IMR-90 (cell line): ENCODE measurements at regions not wholly inside any gene's neighbourhood (a gene's known extent, or its start where the extent isn't known, plus 50 kb on each side); places are given as distances from the start of the nearest gene placed in this dataset.

Experiments used
- ATAC-seq: fragments of 200-7000 bp; cut with Tn5 transposase; 2 replicates; pipeline ENCODE4 v1.9.1; 2020; ENCODE audit warnings: low read depth, mild to moderate bottlenecking, moderate library complexity
- BruUV-seq: library from RNA; stranded (reverse); fragments of 400-500 nt; replicated peaks from 2 replicates; lab custom pipeline; 2021; lab: Mats Ljungman, UMichigan
- CTCF ChIA-PET: fragments of 300-600 bp; formaldehyde crosslinking; extraction: SDS; loops from one replicate; lab custom pipeline; 2021; ENCODE audit warnings: antibody characterized with exemption; lab: Yijun Ruan, JAX
- POLR2A ChIA-PET: fragments of 300-600 bp; sonication (Branson Sonifier 250); formaldehyde crosslinking; loops from one replicate; lab custom pipeline; 2022; ENCODE audit warnings: antibody characterized with exemption; ENCODE audit not compliant: unreplicated experiment; lab: Charles Lee
- DNase-seq: peaks from one replicate; pipeline ENCODE4 v3.0.0; 2013
- H2AFZ ChIP-seq: replicated peaks from 2 replicates; pipeline ENCODE3; 2013; ENCODE audit warnings: low read length, mild to moderate bottlenecking; ENCODE audit not compliant: poor library complexity
- H2AK5ac ChIP-seq: 2 replicates; pipeline ENCODE4 v1.6.1; 2013; ENCODE audit warnings: low read depth, low read length, inconsistent platforms
- H2AK9ac ChIP-seq: replicated peaks from 2 replicates; pipeline ENCODE3; 2013; ENCODE audit warnings: mild to moderate bottlenecking, low read depth, low read length, moderate library complexity; ENCODE audit not compliant: poor library complexity
- H2BK120ac ChIP-seq: 2 replicates; pipeline ENCODE4 v1.6.1; 2013; ENCODE audit warnings: low read depth, low read length, inconsistent platforms
- H2BK15ac ChIP-seq: 3 replicates; pipeline ENCODE4 v1.6.1; 2013; ENCODE audit warnings: low read depth, low read length, inconsistent platforms
- H2BK20ac ChIP-seq: 2 replicates; pipeline ENCODE4 v1.6.1; 2013; ENCODE audit warnings: low read depth, mild to moderate bottlenecking, inconsistent platforms, low read length, moderate library complexity
- H2BK5ac ChIP-seq: 2 replicates; pipeline ENCODE4 v1.6.1; 2013; ENCODE audit warnings: mild to moderate bottlenecking, low read depth, low read length, inconsistent platforms; ENCODE audit not compliant: poor library complexity, severe bottlenecking
- H3K14ac ChIP-seq: replicated peaks from 2 replicates; pipeline ENCODE4 v1.6.1; 2013; ENCODE audit warnings: low read depth, low read length, inconsistent platforms
- H3K18ac ChIP-seq: 2 replicates; pipeline ENCODE4 v1.6.1; 2013; ENCODE audit warnings: low read depth, low read length, control low read depth
- H3K23ac ChIP-seq: 2 replicates; pipeline ENCODE4 v1.6.1; 2013; ENCODE audit warnings: low read depth, low read length, inconsistent platforms
- H3K27ac ChIP-seq: 2 replicates; pipeline ENCODE4 v1.5.1; 2013; ENCODE audit warnings: mild to moderate bottlenecking, control low read depth, low read length; ENCODE audit not compliant: insufficient read depth
- H3K27me3 ChIP-seq: 2 replicates; pipeline ENCODE4 v1.6.1; 2013; ENCODE audit warnings: low read length; ENCODE audit not compliant: control insufficient read depth, insufficient read depth
- H3K36me3 ChIP-seq: 2 replicates; pipeline ENCODE4 v1.6.1; 2013; ENCODE audit warnings: low read length, mixed read lengths; ENCODE audit not compliant: control insufficient read depth, insufficient read depth
- H3K4ac ChIP-seq: 2 replicates; pipeline ENCODE4 v1.6.1; 2013; ENCODE audit warnings: low read depth, low read length, inconsistent platforms
- H3K4me1 ChIP-seq: 2 replicates; pipeline ENCODE4 v1.6.1; 2013; ENCODE audit warnings: low read length, mixed read lengths; ENCODE audit not compliant: control insufficient read depth, insufficient read depth
- H3K4me2 ChIP-seq: 2 replicates; pipeline ENCODE4 v1.6.1; 2013; ENCODE audit warnings: low read depth, mild to moderate bottlenecking, control low read depth, low read length, moderate library complexity
- H3K4me3 ChIP-seq: 2 replicates; pipeline ENCODE4 v1.5.1; 2013; ENCODE audit warnings: low read depth, mild to moderate bottlenecking, control low read depth, low read length, moderate library complexity; ENCODE audit not compliant: insufficient read depth
- H3K56ac ChIP-seq: 2 replicates; pipeline ENCODE4 v1.6.1; 2013; ENCODE audit warnings: low read length, inconsistent platforms; ENCODE audit not compliant: insufficient read depth; ENCODE audit errors: extremely low read depth
- H3K79me1 ChIP-seq, 2 experiments: 2 replicates each; pipeline ENCODE4 v1.6.1; 2013; ENCODE audit warnings: low read length in 2 of 2, inconsistent platforms in 1 of 2, low read depth in 1 of 2
- H3K9ac ChIP-seq: 2 replicates; pipeline ENCODE4 v1.6.1; 2013; ENCODE audit warnings: low read depth, low read length, control low read depth
- H3K9me1 ChIP-seq: 2 replicates; pipeline ENCODE4 v1.6.1; 2013; ENCODE audit warnings: low read length, inconsistent platforms; ENCODE audit not compliant: insufficient read depth
- H3K9me3 ChIP-seq: 2 replicates; pipeline ENCODE4 v1.6.1; 2013; ENCODE audit warnings: low read length; ENCODE audit not compliant: control insufficient read depth, insufficient read depth
- H4K20me1 ChIP-seq: 2 replicates; pipeline ENCODE4 v1.6.1; 2013; ENCODE audit warnings: low read length, inconsistent platforms; ENCODE audit not compliant: insufficient read depth
- H4K5ac ChIP-seq: 2 replicates; pipeline ENCODE4 v1.6.1; 2013; ENCODE audit warnings: mild to moderate bottlenecking, low read depth, low read length, control low read depth
- H4K8ac ChIP-seq, 2 experiments: 2 replicates each; pipeline ENCODE4 v1.6.1; 2013; ENCODE audit warnings: low read depth in 2 of 2, low read length in 2 of 2, control low read depth in 1 of 2, inconsistent platforms in 1 of 2
- H4K91ac ChIP-seq: 2 replicates; pipeline ENCODE4 v1.6.1; 2013; ENCODE audit warnings: low read depth, low read length, inconsistent platforms; ENCODE audit not compliant: insufficient read depth
- BHLHE40 ChIP-seq: fragments of 150-350 bp; IDR thresholded peaks from 2 replicates; pipeline ENCODE4 v1.6.1; 2016; ENCODE audit warnings: mild to moderate bottlenecking, low read depth, low read length
- RAD21 ChIP-seq: IDR thresholded peaks from 2 replicates; pipeline ENCODE4 v1.6.1; 2012; ENCODE audit warnings: low read length, improper control_type of control experiment
- WGBS, 2 experiments: methylation state at CpG; one replicate each; pipeline versions ENCODE4 v1.1.5 to v1.1.7; 2013; ENCODE audit warnings: missing lambda C conversion rate in 2 of 2; ENCODE audit not compliant: insufficient read length in 1 of 2; ENCODE audit errors: extremely low coverage in 2 of 2; 5-methylcytosine and 5-hydroxymethylcytosine counted together
- dilution Hi-C: fragments of 300-500 bp; cut with HindIII; formaldehyde crosslinking; loops from one replicate; pipeline ENCODE4 v1.14.3; 2018; ENCODE audit warnings: low sequenced_read_pairs; ENCODE audit not compliant: unreplicated experiment
- in situ Hi-C: fragments of 300-500 bp; cut with MboI; formaldehyde crosslinking; loops from 3 replicates; pipeline ENCODE4 v1.14.3; 2019; ENCODE audit warnings: low sequenced_read_pairs, inconsistent platforms, mixed read lengths
- intact Hi-C: fragments of 100-400 bp; cut with micrococcal nuclease; formaldehyde crosslinking; loops from 2 replicates; pipeline ENCODE4 v1.10.0; 2022

GRCh38 chr6:15800841-15801617, 138.2 kb upstream of the DTNBP1 start:
- no peaks in the 10 kb centered on the region for H3K36me3 ChIP-seq
- H4K91ac ChIP-seq = no peak overlapping the region
- no peaks in the 10 kb centered on the region for H3K9me1 ChIP-seq
- H3K4me3 ChIP-seq = no peak overlapping the region
- no peak for TF ChIP-seq BHLHE40
- no peak for TF ChIP-seq RAD21
- peaks cover 8% of the 10 kb centered on the region for H3K27me3 ChIP-seq
- no peak overlapping the region for H2BK20ac ChIP-seq
- ChIA-PET POLR2A (no interaction called here), CTCF (no interaction called here)
- no peak overlapping the region for H3K4ac ChIP-seq
- no peaks in the 10 kb centered on the region for H3K4me1 ChIP-seq
- H3K23ac ChIP-seq = no peak overlapping the region
- no peak overlapping the region for H2AK9ac ChIP-seq
- no peaks in the 10 kb centered on the region for H3K79me1 ChIP-seq
- H3K4me2 ChIP-seq = no peak overlapping the region
- no peak overlapping the region for H2BK15ac ChIP-seq
- in situ Hi-C loops (no loop called here), dilution Hi-C loops (no loop called here), intact Hi-C loops (no loop called here)
- H4K5ac ChIP-seq = no peak overlapping the region
- peaks cover 4% of the 10 kb centered on the region; the same call in 1 of the 2 replicates for H3K9me3 ChIP-seq
- H2AFZ ChIP-seq = no peak overlapping the region
- H4K20me1 ChIP-seq = no peaks in the 10 kb centered on the region
- no peak overlapping the region for H2BK5ac ChIP-seq
- ATAC-seq (no peak), DNase-seq (no peak)
- no peak overlapping the region for H2BK120ac ChIP-seq
- no peak overlapping the region for H3K9ac ChIP-seq
- H3K18ac ChIP-seq = no peak overlapping the region
- 33% methylated on average over 1 of the region's 11 CpGs; no CpG with 5 or more reads in 1 of the 2 experiments for WGBS, 2 experiments
- BruUV-seq = no TSS peak
- H3K56ac ChIP-seq = no peak overlapping the region
- no peak overlapping the region for H3K27ac ChIP-seq
- H4K8ac ChIP-seq = no peak overlapping the region
- no peak overlapping the region for H2AK5ac ChIP-seq
- H3K14ac ChIP-seq = no peak overlapping the region
